ENCODE measurements at regions not wholly inside any gene's neighbourhood (a gene's known extent, or its start where the extent isn't known, plus 50 kb on each side); places are given as distances from the start of the nearest gene placed in this dataset.

GRCh38 chr9:38162332-38163211 is 93.5 kb upstream of the SHB start:
- no peak for TF ChIP-seq CTCF (IDR thresholded peaks at IDR 0.05; ENCODE audit: insufficient read depth, low read length, poor library complexity, severe bottlenecking)
- TF ChIP-seq EZH2phosphoT487 (conservative IDR thresholded peaks at IDR 0.05; ENCODE audit: low read length): no peak

All from SU-DHL-6 (cell line).